ENCODE measurements at regions not wholly inside any gene's neighbourhood (a gene's known extent, or its start where the extent isn't known, plus 50 kb on each side); places are given as distances from the start of the nearest gene placed in this dataset.
A peak's percentile ranks its signal among the peaks of the same experiment; 100 is the strongest.

- DNase-seq (ENCODE audit: low spot score), result no peak
These were observed 65.0 kb downstream of the NOL4 start for GRCh38 chr18:34159691-34160185.

GRCh38 chr18:34158881-34159690 lies 65.6 kb downstream of the NOL4 start:
- no peak for DNase-seq (ENCODE audit: low spot score)

GRCh38 chr18:34153711-34154110 lies 71.0 kb downstream of the NOL4 start:
- DNase-seq (ENCODE audit: low spot score), result peak; percentile 0

GRCh38 chr18:34131006-34131405 lies 93.7 kb downstream of the NOL4 start:
- DNase-seq (ENCODE audit: low spot score), result no peak

GRCh38 chr18:34128436-34128835 lies 96.3 kb downstream of the NOL4 start:
- no peak for DNase-seq (ENCODE audit: low spot score)

GRCh38 chr18:34126121-34126520 lies 98.6 kb downstream of the NOL4 start:
- DNase-seq (ENCODE audit: low spot score), result no peak

- peak; percentile 56 for DNase-seq (ENCODE audit: low spot score)
These were observed 101.9 kb downstream of the NOL4 start for GRCh38 chr18:34122724-34123334.

GRCh38 chr18:34121200-34121721 lies 103.5 kb downstream of the NOL4 start:
- no peak for DNase-seq (ENCODE audit: low spot score)

GRCh38 chr18:34120294-34120693 lies 104.4 kb downstream of the NOL4 start:
- DNase-seq (ENCODE audit: low spot score), result no peak

GRCh38 chr18:34117319-34117718 lies 107.4 kb downstream of the NOL4 start:
- DNase-seq (ENCODE audit: low spot score), result no peak

- DNase-seq (ENCODE audit: low spot score), result no peak
These were observed 109.2 kb downstream of the NOL4 start for GRCh38 chr18:34115409-34116081.

- DNase-seq (ENCODE audit: low spot score), result no peak
These were observed 109.7 kb downstream of the NOL4 start for GRCh38 chr18:34114996-34115395.

- DNase-seq (ENCODE audit: low spot score), result no peak
These were observed 116.5 kb downstream of the NOL4 start for GRCh38 chr18:34108206-34108605.

- no peak for DNase-seq (ENCODE audit: low spot score)
These were observed 126.6 kb downstream of the NOL4 start for GRCh38 chr18:34098109-34098508.

GRCh38 chr18:34097312-34097711 lies 127.4 kb downstream of the NOL4 start:
- DNase-seq (ENCODE audit: low spot score), result no peak

GRCh38 chr18:34094148-34094547 lies 130.6 kb downstream of the NOL4 start:
- no peak for DNase-seq (ENCODE audit: low spot score)

GRCh38 chr18:34092796-34093195 lies 131.9 kb downstream of the NOL4 start:
- no peak for DNase-seq (ENCODE audit: low spot score)

- DNase-seq (ENCODE audit: low spot score), result no peak
These were observed 138.3 kb downstream of the NOL4 start for GRCh38 chr18:34086370-34086769.

GRCh38 chr18:34085140-34085739 lies 139.5 kb downstream of the NOL4 start:
- DNase-seq (ENCODE audit: low spot score), result no peak

GRCh38 chr18:34084635-34085034 lies 140.1 kb downstream of the NOL4 start:
- DNase-seq (ENCODE audit: low spot score), result no peak

GRCh38 chr18:34083910-34084535 lies 140.7 kb downstream of the NOL4 start:
- no peak for DNase-seq (ENCODE audit: low spot score)
